ENCODE measurements at regions not wholly inside any gene's neighbourhood (a gene's known extent, or its start where the extent isn't known, plus 50 kb on each side); places are given as distances from the start of the nearest gene placed in this dataset.

DNA sequence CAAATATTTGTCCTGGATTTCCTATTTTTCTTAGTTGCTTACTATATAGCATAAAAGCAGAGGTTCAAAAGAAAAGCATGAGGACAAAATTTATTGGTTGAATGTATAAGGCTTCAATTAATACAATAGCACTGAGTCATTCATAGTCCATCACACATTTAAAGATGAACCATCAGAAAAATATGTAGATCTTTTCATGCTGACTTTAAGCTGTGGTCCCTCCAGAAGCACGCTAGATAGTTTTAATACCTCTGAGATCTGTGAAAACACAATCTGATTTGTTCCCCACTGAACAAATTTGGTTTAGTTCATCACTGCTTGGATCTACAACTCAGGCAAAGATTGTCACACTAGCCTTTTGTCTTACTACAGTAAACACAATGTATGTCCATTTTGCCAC, 377.2 kb upstream of the ANXA10 start:
- DNase-seq (ENCODE audit: extremely low read depth, insufficient read length): no peak
- H3K27me3 ChIP-seq (replicated peaks; ENCODE audit: control insufficient read depth, insufficient read depth, low read length): no peaks in the 10 kb centered on the region
- no peak overlapping the region for H3K4me3 ChIP-seq (replicated peaks; ENCODE audit: low read depth, low read length)
- no peaks in the 10 kb centered on the region for H3K36me3 ChIP-seq (ENCODE audit: control insufficient read depth, insufficient read depth, low read length)
- TF ChIP-seq, protein P1, sequence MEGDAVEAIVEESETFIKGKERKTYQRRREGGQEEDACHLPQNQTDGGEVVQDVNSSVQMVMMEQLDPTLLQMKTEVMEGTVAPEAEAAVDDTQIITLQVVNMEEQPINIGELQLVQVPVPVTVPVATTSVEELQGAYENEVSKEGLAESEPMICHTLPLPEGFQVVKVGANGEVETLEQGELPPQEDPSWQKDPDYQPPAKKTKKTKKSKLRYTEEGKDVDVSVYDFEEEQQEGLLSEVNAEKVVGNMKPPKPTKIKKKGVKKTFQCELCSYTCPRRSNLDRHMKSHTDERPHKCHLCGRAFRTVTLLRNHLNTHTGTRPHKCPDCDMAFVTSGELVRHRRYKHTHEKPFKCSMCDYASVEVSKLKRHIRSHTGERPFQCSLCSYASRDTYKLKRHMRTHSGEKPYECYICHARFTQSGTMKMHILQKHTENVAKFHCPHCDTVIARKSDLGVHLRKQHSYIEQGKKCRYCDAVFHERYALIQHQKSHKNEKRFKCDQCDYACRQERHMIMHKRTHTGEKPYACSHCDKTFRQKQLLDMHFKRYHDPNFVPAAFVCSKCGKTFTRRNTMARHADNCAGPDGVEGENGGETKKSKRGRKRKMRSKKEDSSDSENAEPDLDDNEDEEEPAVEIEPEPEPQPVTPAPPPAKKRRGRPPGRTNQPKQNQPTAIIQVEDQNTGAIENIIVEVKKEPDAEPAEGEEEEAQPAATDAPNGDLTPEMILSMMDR (IDR thresholded peaks at IDR 0.05; ENCODE audit: insufficient read depth, low read length, poor library complexity, severe bottlenecking): no peak

DNA sequence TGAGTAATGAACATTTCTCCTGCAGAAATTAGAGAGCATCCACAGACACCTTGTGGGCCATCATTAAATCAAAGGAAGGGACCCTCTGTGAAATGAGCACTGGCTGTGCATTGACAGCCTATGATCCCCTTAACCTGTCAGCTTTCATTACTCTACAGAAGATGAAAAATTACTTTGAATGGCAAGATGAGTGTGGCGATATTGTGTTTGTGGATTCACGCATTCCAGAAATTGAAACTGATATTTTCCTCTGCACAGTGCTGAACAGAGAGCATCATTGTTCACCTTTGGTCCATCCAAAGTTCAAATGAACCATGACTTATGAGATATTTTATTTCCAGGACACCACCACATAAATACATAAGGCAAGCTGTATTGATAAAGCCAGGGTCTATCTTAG, 374.8 kb upstream of the ANXA10 start:
- Histone ChIP-seq H3K4me3 (replicated peaks; ENCODE audit: low read depth, low read length) (no peak overlapping the region), H3K36me3 (ENCODE audit: control insufficient read depth, insufficient read depth, low read length) (no peaks in the 10 kb centered on the region), H3K27me3 (replicated peaks; ENCODE audit: control insufficient read depth, insufficient read depth, low read length) (no peaks in the 10 kb centered on the region)
- DNase-seq (ENCODE audit: extremely low read depth, insufficient read length): no peak
- TF ChIP-seq, protein P1 (IDR thresholded peaks at IDR 0.05; ENCODE audit: insufficient read depth, low read length, poor library complexity, severe bottlenecking): no peak

DNA sequence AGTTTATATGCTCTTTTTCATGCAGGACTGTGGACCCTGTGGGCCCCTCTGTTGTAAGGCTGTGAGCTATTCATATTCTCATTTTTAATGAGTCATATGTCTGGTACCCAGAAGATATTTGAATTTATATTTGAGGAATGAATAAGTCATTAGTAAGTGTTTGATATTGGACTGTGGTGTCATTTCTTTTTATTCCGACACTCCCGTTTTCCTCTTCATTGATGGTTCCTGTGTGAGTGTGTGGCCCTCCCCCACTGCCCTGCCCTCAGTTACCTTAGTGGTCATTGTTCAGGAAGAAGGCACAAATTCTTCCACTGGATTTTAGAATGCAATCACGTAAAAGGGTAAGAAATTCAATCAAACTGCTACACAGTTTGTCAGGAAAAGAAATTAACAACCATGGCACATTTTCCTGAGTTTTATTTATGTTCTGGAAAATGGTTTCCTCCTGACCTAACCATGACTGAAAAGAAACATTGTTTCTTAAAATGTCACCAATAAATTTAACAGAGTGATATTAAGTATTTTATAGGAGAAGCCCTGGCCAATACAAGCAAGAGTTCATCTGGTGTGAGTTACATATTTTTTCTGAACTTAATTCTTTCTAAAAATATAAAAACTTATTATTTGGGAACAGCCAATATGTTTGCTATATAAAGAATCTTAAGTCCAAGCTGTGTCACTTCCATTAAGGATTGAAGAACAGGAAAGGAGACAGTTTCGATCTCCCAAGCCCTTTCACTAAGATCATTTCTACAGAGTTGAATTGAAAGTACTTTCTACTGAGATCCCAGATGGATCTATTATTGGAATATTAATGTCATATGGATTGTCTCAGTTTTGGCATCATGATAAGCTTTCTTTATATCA, 370.5 kb upstream of the ANXA10 start:
- DNase-seq (ENCODE audit: extremely low read depth, insufficient read length): no peak
- H3K27me3 ChIP-seq (replicated peaks; ENCODE audit: control insufficient read depth, insufficient read depth, low read length): no peaks in the 10 kb centered on the region
- no peaks in the 10 kb centered on the region for H3K36me3 ChIP-seq (ENCODE audit: control insufficient read depth, insufficient read depth, low read length)
- no peak overlapping the region for H3K4me3 ChIP-seq (replicated peaks; ENCODE audit: low read depth, low read length)
- TF ChIP-seq, protein P1 (IDR thresholded peaks at IDR 0.05; ENCODE audit: insufficient read depth, low read length, poor library complexity, severe bottlenecking): no peak

DNA sequence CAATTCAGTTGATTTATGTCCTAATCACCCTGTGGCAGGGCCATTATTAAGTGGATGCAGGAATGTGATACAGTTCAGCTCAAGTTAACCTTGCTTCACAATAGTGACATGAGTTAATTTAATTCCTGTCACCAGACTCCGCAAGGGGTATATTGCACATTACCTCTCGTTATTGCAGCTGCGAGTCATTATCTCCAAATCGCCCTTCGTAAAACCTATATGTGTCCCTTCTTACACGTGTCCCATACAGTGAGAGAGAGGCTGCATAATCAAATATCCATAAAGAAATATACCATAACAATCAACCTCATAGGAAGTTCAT, 369.9 kb upstream of the ANXA10 start:
- Histone ChIP-seq H3K4me3 (replicated peaks; ENCODE audit: low read depth, low read length) (no peak overlapping the region), H3K27me3 (replicated peaks; ENCODE audit: control insufficient read depth, insufficient read depth, low read length) (no peaks in the 10 kb centered on the region), H3K36me3 (ENCODE audit: control insufficient read depth, insufficient read depth, low read length) (no peaks in the 10 kb centered on the region)
- no peak for DNase-seq (ENCODE audit: extremely low read depth, insufficient read length)
- TF ChIP-seq, protein P1 (IDR thresholded peaks at IDR 0.05; ENCODE audit: insufficient read depth, low read length, poor library complexity, severe bottlenecking): no peak

DNA sequence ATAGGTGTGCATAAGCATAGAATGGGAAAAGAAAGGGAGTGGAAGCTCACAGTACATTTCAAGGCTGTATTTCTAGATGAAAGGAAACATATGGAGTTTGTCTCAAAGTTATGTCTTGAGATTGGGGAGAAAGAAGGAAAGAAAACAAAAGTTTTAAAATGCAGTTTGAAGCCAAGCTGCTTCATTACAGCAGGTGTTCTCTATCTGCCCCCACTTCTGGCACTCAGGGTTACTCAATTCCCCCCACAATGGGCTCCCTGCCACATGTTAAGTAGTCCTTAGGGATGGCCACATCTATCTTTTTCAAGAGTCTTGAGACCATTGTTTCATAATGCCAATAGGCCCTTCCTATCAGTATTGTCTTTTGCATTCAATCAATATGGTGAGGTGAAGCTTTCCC, 367.4 kb upstream of the ANXA10 start:
- H3K27me3 ChIP-seq (replicated peaks; ENCODE audit: control insufficient read depth, insufficient read depth, low read length): no peaks in the 10 kb centered on the region
- no peaks in the 10 kb centered on the region for H3K36me3 ChIP-seq (ENCODE audit: control insufficient read depth, insufficient read depth, low read length)
- TF ChIP-seq, protein P1 (IDR thresholded peaks at IDR 0.05; ENCODE audit: insufficient read depth, low read length, poor library complexity, severe bottlenecking): no peak
- H3K4me3 ChIP-seq (replicated peaks; ENCODE audit: low read depth, low read length): no peak overlapping the region
- DNase-seq (ENCODE audit: extremely low read depth, insufficient read length): no peak

All from GM06990 (cell line).